PC-9 (cell line): ENCODE measurements at regions not wholly inside any gene's neighbourhood (a gene's known extent, or its start where the extent isn't known, plus 50 kb on each side); places are given as distances from the start of the nearest gene placed in this dataset.

Experiments
- BruUV-seq: library from RNA; stranded (reverse); fragments of 400-500 nt; replicated peaks from 2 replicates; lab custom pipeline; 2021; lab: Mats Ljungman, UMichigan
- CTCF ChIA-PET: fragments of 300-600 bp; sonication (Branson Sonifier 250); formaldehyde crosslinking; loops from one replicate; lab custom pipeline; 2022; ENCODE audit warnings: antibody characterized with exemption; lab: Charles Lee
- POLR2A ChIA-PET: fragments of 300-600 bp; sonication (Branson Sonifier 250); formaldehyde crosslinking; loops from one replicate; lab custom pipeline; 2022; ENCODE audit warnings: antibody characterized with exemption; ENCODE audit not compliant: unreplicated experiment; lab: Charles Lee
- DNase-seq, 2 experiments: peaks; one replicate each; pipeline versions ENCODE4 v3.0.0 to v3.0.0-alpha.2; 2015 to 2022; ENCODE audit warnings: mixed read lengths in 1 of 2
- H2AFZ ChIP-seq: fragments of 200-600 bp; sonication (generic); 2 replicates; pipeline ENCODE4 v1.8.1; 2017; ENCODE audit warnings: antibody characterized with exemption
- H3F3A ChIP-seq: fragments of 200-600 bp; sonication (generic); 2 replicates; pipeline ENCODE4 v1.8.1; 2017; ENCODE audit warnings: antibody characterized with exemption, mild to moderate bottlenecking, low read depth; ENCODE audit not compliant: insufficient read depth
- H3K27ac ChIP-seq: fragments of 200-600 bp; sonication (generic); 2 replicates; pipeline ENCODE4 v1.6.1; 2016; ENCODE audit warnings: mixed run types
- H3K27me3 ChIP-seq: fragments of 200-600 bp; sonication (generic); 2 replicates; pipeline ENCODE4 v1.6.1; 2016; ENCODE audit warnings: low read depth, mixed run types; ENCODE audit not compliant: insufficient read depth
- H3K36me3 ChIP-seq: fragments of 200-600 bp; sonication (generic); 2 replicates; pipeline ENCODE4 v1.6.1; 2016; ENCODE audit warnings: low read depth, mixed run types
- H3K4me1 ChIP-seq: fragments of 200-600 bp; sonication (generic); replicated peaks from 2 replicates; pipeline ENCODE4 v1.6.1; 2016; ENCODE audit warnings: mixed run types; ENCODE audit not compliant: insufficient read depth
- H3K4me2 ChIP-seq: fragments of 200-600 bp; sonication (generic); 2 replicates; pipeline ENCODE4 v1.6.1; 2017; ENCODE audit warnings: mixed run types
- H3K4me3 ChIP-seq: fragments of 200-600 bp; sonication (generic); 2 replicates; pipeline ENCODE4 v1.6.1; 2016; ENCODE audit warnings: mixed run types
- H3K79me2 ChIP-seq: fragments of 200-600 bp; sonication (generic); 2 replicates; pipeline ENCODE4 v1.6.1; 2017; ENCODE audit warnings: low read depth, mixed run types
- H3K9me2 ChIP-seq: fragments of 200-600 bp; sonication (generic); 2 replicates; pipeline ENCODE4 v1.8.1; 2017; ENCODE audit warnings: mild to moderate bottlenecking; ENCODE audit not compliant: insufficient read depth
- H3K9me3 ChIP-seq: fragments of 200-600 bp; sonication (generic); 2 replicates; pipeline ENCODE4 v1.8.1; 2016; ENCODE audit warnings: low read depth; ENCODE audit not compliant: insufficient read depth
- H4K20me1 ChIP-seq: fragments of 200-600 bp; sonication (generic); 2 replicates; pipeline ENCODE4 v1.8.1; 2017; ENCODE audit not compliant: insufficient read depth
- EZH2 ChIP-seq: fragments of 200-600 bp; sonication (generic); IDR thresholded peaks from 2 replicates; pipeline ENCODE4 v1.8.0; 2017; ENCODE audit warnings: antibody characterized with exemption, low read depth
- intact Hi-C: fragments of 100-400 bp; cut with micrococcal nuclease; formaldehyde crosslinking; loops from one replicate; pipeline ENCODE4 v1.10.0; 2022; ENCODE audit not compliant: unreplicated experiment
- TF ChIP-seq, protein P1 (sequence below): fragments of 200-600 bp; sonication (generic); conservative IDR thresholded peaks from 2 replicates; pipeline ENCODE4 v1.6.1; 2017; ENCODE audit warnings: mixed run types, antibody characterized with exemption, mild to moderate bottlenecking, moderate library complexity

GRCh38 chr3:191959876-191960413, 499.0 kb downstream of the PYDC2 start:
- no TSS peak for BruUV-seq
- intact Hi-C loops, result no loop called here
- no peaks in the 10 kb centered on the region for H3K4me1 ChIP-seq
- POLR2A ChIA-PET, result interaction anchor here (0.7 kb wide), 1 partner anchor 82 kb away, joined by 11 read pairs; no protein-coding TSS in a partner anchor
- no peaks in the 10 kb centered on the region for H3K36me3 ChIP-seq
- H3K79me2 ChIP-seq, result no peaks in the 10 kb centered on the region
- no peak overlapping the region for H2AFZ ChIP-seq
- no peaks in the 10 kb centered on the region for H4K20me1 ChIP-seq
- 0 out of 2 replicates have a peak, but pooled peaks cover 3% of the 10 kb centered on the region for H3K9me3 ChIP-seq
- CTCF ChIA-PET, result no interaction called here
- H3K4me2 ChIP-seq, result no peak overlapping the region
- H3K9me2 ChIP-seq, result no peaks in the 10 kb centered on the region
- no peak overlapping the region for H3K27ac ChIP-seq
- no peak overlapping the region for H3K4me3 ChIP-seq
- TF ChIP-seq, protein P1, sequence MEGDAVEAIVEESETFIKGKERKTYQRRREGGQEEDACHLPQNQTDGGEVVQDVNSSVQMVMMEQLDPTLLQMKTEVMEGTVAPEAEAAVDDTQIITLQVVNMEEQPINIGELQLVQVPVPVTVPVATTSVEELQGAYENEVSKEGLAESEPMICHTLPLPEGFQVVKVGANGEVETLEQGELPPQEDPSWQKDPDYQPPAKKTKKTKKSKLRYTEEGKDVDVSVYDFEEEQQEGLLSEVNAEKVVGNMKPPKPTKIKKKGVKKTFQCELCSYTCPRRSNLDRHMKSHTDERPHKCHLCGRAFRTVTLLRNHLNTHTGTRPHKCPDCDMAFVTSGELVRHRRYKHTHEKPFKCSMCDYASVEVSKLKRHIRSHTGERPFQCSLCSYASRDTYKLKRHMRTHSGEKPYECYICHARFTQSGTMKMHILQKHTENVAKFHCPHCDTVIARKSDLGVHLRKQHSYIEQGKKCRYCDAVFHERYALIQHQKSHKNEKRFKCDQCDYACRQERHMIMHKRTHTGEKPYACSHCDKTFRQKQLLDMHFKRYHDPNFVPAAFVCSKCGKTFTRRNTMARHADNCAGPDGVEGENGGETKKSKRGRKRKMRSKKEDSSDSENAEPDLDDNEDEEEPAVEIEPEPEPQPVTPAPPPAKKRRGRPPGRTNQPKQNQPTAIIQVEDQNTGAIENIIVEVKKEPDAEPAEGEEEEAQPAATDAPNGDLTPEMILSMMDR, result no peak
- TF ChIP-seq EZH2, result no peak
- no peaks in the 10 kb centered on the region for H3F3A ChIP-seq
- H3K27me3 ChIP-seq, result no peaks in the 10 kb centered on the region
- DNase-seq, result no peak

DNA sequence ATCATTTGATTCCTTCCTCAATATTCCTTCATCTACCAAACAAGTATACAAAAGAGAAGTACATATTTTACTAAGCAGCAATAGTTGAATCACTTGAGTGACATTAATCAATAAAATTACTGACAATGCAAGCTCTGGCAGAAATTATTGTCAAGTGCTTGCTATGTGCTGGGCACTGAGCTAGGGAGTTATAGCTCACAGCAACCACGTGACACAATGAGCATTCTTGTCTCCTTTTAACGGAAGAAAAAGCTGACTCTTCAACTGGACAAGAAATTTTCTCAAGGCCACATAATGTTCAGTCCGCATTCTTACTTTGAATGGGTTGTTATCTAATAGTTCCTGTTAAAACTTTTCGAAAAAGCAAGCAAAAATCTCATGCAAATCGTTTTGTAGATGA, 500.1 kb downstream of the PYDC2 start:
- Histone ChIP-seq H3K79me2 (no peaks in the 10 kb centered on the region), H3K4me1 (no peaks in the 10 kb centered on the region), H3K27ac (no peak overlapping the region), H3K4me2 (no peak overlapping the region), H2AFZ (no peak overlapping the region), H4K20me1 (no peaks in the 10 kb centered on the region), H3K4me3 (no peak overlapping the region), H3K9me3 (no peaks in the 10 kb centered on the region), H3F3A (no peaks in the 10 kb centered on the region), H3K36me3 (no peaks in the 10 kb centered on the region), H3K9me2 (no peaks in the 10 kb centered on the region), H3K27me3 (no peaks in the 10 kb centered on the region)
- BruUV-seq, result no TSS peak
- intact Hi-C loops, result no loop called here
- no peak for DNase-seq
- TF ChIP-seq, protein P1, result no peak
- no peak for TF ChIP-seq EZH2
- ChIA-PET CTCF (no interaction called here), POLR2A (interaction anchor here (0.7 kb wide), 1 partner anchor 89 kb away, joined by 3 read pairs; no protein-coding TSS in a partner anchor)

GRCh38 chr3:191961529-191961928, 500.6 kb downstream of the PYDC2 start:
- no peak overlapping the region for H3K27ac ChIP-seq

More at GRCh38 chr3:191961529-191961928, 500.6 kb downstream of the PYDC2 start:
- Histone ChIP-seq H3K4me1 (no peaks in the 10 kb centered on the region), H3K79me2 (no peaks in the 10 kb centered on the region), H2AFZ (no peak overlapping the region), H3K4me3 (no peak overlapping the region), H3K9me3 (no peaks in the 10 kb centered on the region), H3K27me3 (no peaks in the 10 kb centered on the region), H3F3A (no peaks in the 10 kb centered on the region), H3K4me2 (no peak overlapping the region), H4K20me1 (no peaks in the 10 kb centered on the region), H3K9me2 (no peaks in the 10 kb centered on the region), H3K36me3 (no peaks in the 10 kb centered on the region)
- ChIA-PET CTCF (no interaction called here), POLR2A (interaction anchor here (0.7 kb wide), 1 partner anchor 89 kb away, joined by 3 read pairs; no protein-coding TSS in a partner anchor)
- no TSS peak for BruUV-seq
- TF ChIP-seq, protein P1, result no peak
- TF ChIP-seq EZH2, result no peak
- DNase-seq, result no peak
- intact Hi-C loops, result no loop called here
